Stimulated activated CD4-positive, alpha-beta T cell treated with anti-CD3 and anti-CD28 coated beads, Interleukin-4, amount 100 ng/mL, for 48 hours (primary cell): ENCODE measurements at regions not wholly inside any gene's neighbourhood (a gene's known extent, or its start where the extent isn't known, plus 50 kb on each side); places are given as distances from the start of the nearest gene placed in this dataset.
"Not testable (repeated sequence)": the region's sequence is repeated elsewhere in the genome, so short reads cannot be mapped to it uniquely, and the experiment has no call there.

Experiments used
- DNase-seq, 2 donors: peaks; one replicate each; pipeline ENCODE4 v3.0.0-alpha.2; 2020; ENCODE audit warnings: low read depth in 2 of 2

- not testable (repeated sequence) for DNase-seq
Observed at GRCh38 chr16:33583702-33584101, 124.3 kb downstream of the TP53TG3F start.

GRCh38 chr16:33588589-33588988 is 129.2 kb downstream of the TP53TG3F start:
- not testable (repeated sequence) for DNase-seq

GRCh38 chr16:33593344-33593743 is 133.9 kb downstream of the TP53TG3F start:
- DNase-seq = not testable (repeated sequence)

GRCh38 chr16:33595074-33595473 is 135.7 kb downstream of the TP53TG3F start:
- not testable (repeated sequence) for DNase-seq

GRCh38 chr16:33601029-33601428 is 141.6 kb downstream of the TP53TG3F start:
- DNase-seq = not testable (repeated sequence)

GRCh38 chr16:33623535-33624077 is 164.2 kb downstream of the TP53TG3F start:
- DNase-seq = not testable (repeated sequence)

- DNase-seq = not testable (repeated sequence)
Observed at GRCh38 chr16:33628895-33629294, 169.5 kb downstream of the TP53TG3F start.

- not testable (repeated sequence) for DNase-seq
Observed at GRCh38 chr16:33631713-33632112, 172.3 kb downstream of the TP53TG3F start.

- DNase-seq = not testable (repeated sequence)
Observed at GRCh38 chr16:33634057-33634456, 174.6 kb downstream of the TP53TG3F start.

- not testable (repeated sequence) for DNase-seq
Observed at GRCh38 chr16:33636760-33637159, 177.3 kb downstream of the TP53TG3F start.

- not testable (repeated sequence) for DNase-seq
Observed at GRCh38 chr16:33643270-33643669, 183.9 kb downstream of the TP53TG3F start.

GRCh38 chr16:33643698-33644381 is 184.4 kb downstream of the TP53TG3F start:
- DNase-seq = not testable (repeated sequence)

GRCh38 chr16:33646386-33646785 is 187.0 kb downstream of the TP53TG3F start:
- DNase-seq = not testable (repeated sequence)

- DNase-seq = not testable (repeated sequence)
Observed at GRCh38 chr16:33655756-33656155, 196.3 kb downstream of the TP53TG3F start.

GRCh38 chr16:33656394-33656793 is 197.0 kb downstream of the TP53TG3F start:
- not testable (repeated sequence) for DNase-seq

GRCh38 chr16:33657717-33658116 is 198.3 kb downstream of the TP53TG3F start:
- not testable (repeated sequence) for DNase-seq

- not testable (repeated sequence) for DNase-seq
Observed at GRCh38 chr16:33680791-33681190, 221.4 kb downstream of the TP53TG3F start.

GRCh38 chr16:33700320-33700719 is 240.9 kb downstream of the TP53TG3F start:
- DNase-seq = not testable (repeated sequence)

- not testable (repeated sequence) for DNase-seq
Observed at GRCh38 chr16:33706845-33707590, 247.6 kb downstream of the TP53TG3F start.

GRCh38 chr16:33707591-33707934 is 248.2 kb downstream of the TP53TG3F start:
- not testable (repeated sequence) for DNase-seq

- not testable (repeated sequence) for DNase-seq
Observed at GRCh38 chr16:33709856-33710695, 250.7 kb downstream of the TP53TG3F start.

- not testable (repeated sequence) for DNase-seq
Observed at GRCh38 chr16:33710696-33711087, 251.3 kb downstream of the TP53TG3F start.
